Suprapubic skin (tissue), 4 donors: ENCODE measurements at regions not wholly inside any gene's neighbourhood (a gene's known extent, or its start where the extent isn't known, plus 50 kb on each side); places are given as distances from the start of the nearest gene placed in this dataset.

Experiments
- DNase-seq, 2 donors: peaks; one replicate each; pipeline ENCODE4 v3.0.0-alpha.2; 2019; ENCODE audit warnings: low spot score in 2 of 2
- H3K27ac ChIP-seq: fragments of 200-600 bp; sonication (generic); one replicate; pipeline ENCODE4 v1.5.1; 2019
- H3K27me3 ChIP-seq: fragments of 200-600 bp; sonication (generic); one replicate; pipeline ENCODE4 v1.5.1; 2019
- H3K36me3 ChIP-seq: fragments of 200-600 bp; sonication (generic); one replicate; pipeline ENCODE4 v1.5.1; 2019
- H3K4me1 ChIP-seq: fragments of 200-600 bp; sonication (generic); one replicate; pipeline ENCODE4 v1.5.1; 2019
- H3K4me3 ChIP-seq: fragments of 200-600 bp; sonication (generic); one replicate; pipeline ENCODE4 v1.5.1; 2019; ENCODE audit warnings: mild to moderate bottlenecking
- H3K9me3 ChIP-seq: fragments of 200-600 bp; sonication (generic); one replicate; pipeline ENCODE4 v1.5.1; 2019
- CTCF ChIP-seq, 2 donors: fragments of 200-600 bp in 1 of 2; fragments of 450-650 bp in 1 of 2; sonication (generic) in 1 of 2; IDR thresholded peaks; one replicate each; pipeline ENCODE4 v1.5.1; 2016 to 2019; ENCODE audit warnings: antibody characterized with exemption in 2 of 2, mild to moderate bottlenecking in 1 of 2, moderate library complexity in 1 of 2
- EP300 ChIP-seq: sonication (generic); formaldehyde crosslinking; IDR thresholded peaks from one replicate; pipeline ENCODE4 v1.6.1; 2017; ENCODE audit warnings: antibody characterized with exemption
- POLR2A ChIP-seq, 2 donors: fragments of 450-650 bp; IDR thresholded peaks; one replicate each; pipeline ENCODE4 v1.6.1; 2017; ENCODE audit warnings: antibody characterized with exemption in 2 of 2, mild to moderate bottlenecking in 2 of 2, moderate library complexity in 2 of 2
- POLR2AphosphoS5 ChIP-seq, 3 donors: sonication (generic); formaldehyde crosslinking; IDR thresholded peaks; one replicate each; pipeline ENCODE4 v1.6.1; 2017; ENCODE audit warnings: antibody characterized with exemption in 3 of 3
- WGBS: methylation state at CpG from one replicate; pipeline ENCODE4 v1.1.5; 2018; 5-methylcytosine and 5-hydroxymethylcytosine counted together

GRCh38 chr15:38667890-38668850, 103.6 kb upstream of the RASGRP1 start:
- 72% methylated on average over 5 of the region's 5 CpGs for WGBS
- H3K9me3 ChIP-seq: no peaks in the 10 kb centered on the region
- H3K27ac ChIP-seq: no peak overlapping the region
- H3K4me1 ChIP-seq: no peaks in the 10 kb centered on the region
- H3K36me3 ChIP-seq: no peaks in the 10 kb centered on the region
- TF ChIP-seq POLR2AphosphoS5 (IDR thresholded peaks at IDR 0.05) (no peak), CTCF (IDR thresholded peaks at IDR 0.05) (no peak), EP300 (no peak), POLR2A (IDR thresholded peaks at IDR 0.05) (no peak)
- H3K4me3 ChIP-seq: no peak overlapping the region
- DNase-seq: no peak
- H3K27me3 ChIP-seq: no peaks in the 10 kb centered on the region

- no peak for DNase-seq
- no peak for TF ChIP-seq CTCF (IDR thresholded peaks at IDR 0.05)
- no peak for TF ChIP-seq EP300
- TF ChIP-seq POLR2A (IDR thresholded peaks at IDR 0.05): no peak
- no peak for TF ChIP-seq POLR2AphosphoS5 (IDR thresholded peaks at IDR 0.05)
- Histone ChIP-seq H3K4me1 (no peaks in the 10 kb centered on the region), H3K27me3 (no peaks in the 10 kb centered on the region), H3K27ac (no peak overlapping the region), H3K4me3 (no peak overlapping the region), H3K36me3 (no peaks in the 10 kb centered on the region), H3K9me3 (no peaks in the 10 kb centered on the region)
- 70% methylated on average over 8 of the region's 8 CpGs for WGBS
These were observed 104.3 kb upstream of the RASGRP1 start for GRCh38 chr15:38668898-38669391.

GRCh38 chr15:38670128-38671005, 105.8 kb upstream of the RASGRP1 start:
- Histone ChIP-seq H3K9me3 (no peaks in the 10 kb centered on the region), H3K27me3 (no peaks in the 10 kb centered on the region), H3K36me3 (no peaks in the 10 kb centered on the region), H3K4me3 (no peak overlapping the region), H3K4me1 (no peaks in the 10 kb centered on the region), H3K27ac (no peak overlapping the region)
- WGBS: 88% methylated on average over 3 of the region's 3 CpGs
- no peak for TF ChIP-seq EP300
- no peak for TF ChIP-seq POLR2AphosphoS5 (IDR thresholded peaks at IDR 0.05)
- TF ChIP-seq POLR2A (IDR thresholded peaks at IDR 0.05): no peak
- no peak for TF ChIP-seq CTCF (IDR thresholded peaks at IDR 0.05)
- DNase-seq: no peak

- H3K36me3 ChIP-seq: no peaks in the 10 kb centered on the region
- no peaks in the 10 kb centered on the region for H3K4me1 ChIP-seq
- TF ChIP-seq CTCF (IDR thresholded peaks at IDR 0.05) (no peak), EP300 (no peak), POLR2AphosphoS5 (IDR thresholded peaks at IDR 0.05) (no peak), POLR2A (IDR thresholded peaks at IDR 0.05) (no peak)
- no peak overlapping the region for H3K4me3 ChIP-seq
- H3K27ac ChIP-seq: no peak overlapping the region
- H3K27me3 ChIP-seq: no peaks in the 10 kb centered on the region
- 88% methylated on average over 2 of the region's 2 CpGs for WGBS
- no peak for DNase-seq
- no peaks in the 10 kb centered on the region for H3K9me3 ChIP-seq
These were observed 106.4 kb upstream of the RASGRP1 start for GRCh38 chr15:38671006-38671387.
